CD14-positive monocyte (primary cell): ENCODE measurements at regions not wholly inside any gene's neighbourhood (a gene's known extent, or its start where the extent isn't known, plus 50 kb on each side); places are given as distances from the start of the nearest gene placed in this dataset.

Experiments used
- DNase-seq, 3 donors: peaks; one replicate each; pipeline ENCODE4 v3.0.0-alpha.2; 2011 to 2022
- H2AFZ ChIP-seq: 2 replicates; pipeline ENCODE4 v1.6.0; 2012; ENCODE audit warnings: mild to moderate bottlenecking, low read depth, low read length, inconsistent platforms; ENCODE audit not compliant: insufficient read depth, poor library complexity, severe bottlenecking
- H3K27ac ChIP-seq, 2 donors: 1 replicate in 1 of 2; 2 replicates in 1 of 2; pipeline ENCODE4 v1.5.1; 2012 to 2013; ENCODE audit warnings: low read length in 2 of 2, control low read depth in 1 of 2, inconsistent platforms in 1 of 2, low read depth in 1 of 2, mild to moderate bottlenecking in 1 of 2
- H3K27me3 ChIP-seq, 2 donors: one replicate each; pipeline versions ENCODE4 v1.6.0 to v1.6.1; 2011 to 2013; ENCODE audit warnings: low read length in 2 of 2; ENCODE audit not compliant: control insufficient read depth in 2 of 2, insufficient read depth in 2 of 2
- H3K36me3 ChIP-seq, 2 donors: replicated peaks in 1 of 2; 1 replicate in 1 of 2; 2 replicates in 1 of 2; pipeline versions ENCODE4 v1.5.1 to v1.6.1; 2012 to 2013; ENCODE audit warnings: low read length in 2 of 2, control low read depth in 1 of 2, inconsistent platforms in 1 of 2, mild to moderate bottlenecking in 1 of 2; ENCODE audit not compliant: insufficient read depth in 2 of 2, control insufficient read depth in 1 of 2
- H3K4me1 ChIP-seq, 2 donors: 1 replicate in 1 of 2; 2 replicates in 1 of 2; pipeline versions ENCODE4 v1.5.1 to v1.6.1; 2012 to 2013; ENCODE audit warnings: low read length in 2 of 2, control low read depth in 1 of 2, inconsistent platforms in 1 of 2, mild to moderate bottlenecking in 1 of 2, moderate library complexity in 1 of 2; ENCODE audit not compliant: insufficient read depth in 2 of 2, control insufficient read depth in 1 of 2
- H3K4me2 ChIP-seq: replicated peaks from 2 replicates; pipeline ENCODE3; 2012; ENCODE audit warnings: low read length, moderate library complexity, mild to moderate bottlenecking; ENCODE audit not compliant: poor library complexity, severe bottlenecking; ENCODE audit errors: extremely low read depth
- H3K4me3 ChIP-seq, 3 experiments: fragments of 200-600 bp in 1 of 3; sonication (generic) in 1 of 3; replicated peaks in 1 of 3; 1 replicate in 2 of 3; 2 replicates in 1 of 3; pipeline ENCODE4 v1.5.1; 2011 to 2013; ENCODE audit warnings: low read length in 3 of 3, mild to moderate bottlenecking in 3 of 3, control low read depth in 2 of 3, low read depth in 2 of 3, inconsistent platforms in 1 of 3, moderate library complexity in 1 of 3
- H3K79me2 ChIP-seq: 2 replicates; pipeline ENCODE4 v1.6.0; 2012; ENCODE audit warnings: mild to moderate bottlenecking, control low read depth, inconsistent platforms, low read length, moderate library complexity; ENCODE audit not compliant: insufficient read depth
- H3K9ac ChIP-seq: 2 replicates; pipeline ENCODE4 v1.6.0; 2017; ENCODE audit warnings: low read length, mild to moderate bottlenecking; ENCODE audit not compliant: insufficient read depth, poor library complexity, severe bottlenecking
- H3K9me3 ChIP-seq, 2 donors: replicated peaks in 1 of 2; 1 replicate in 1 of 2; 2 replicates in 1 of 2; pipeline versions ENCODE4 v1.5.1 to v1.6.1; 2012 to 2013; ENCODE audit warnings: low read length in 2 of 2, control low read depth in 1 of 2; ENCODE audit not compliant: control insufficient read depth in 1 of 2, insufficient read depth in 1 of 2
- H4K20me1 ChIP-seq: 2 replicates; pipeline ENCODE4 v1.6.0; 2012; ENCODE audit warnings: mild to moderate bottlenecking, low read length, control low read depth, moderate library complexity; ENCODE audit not compliant: insufficient read depth
- H3K27ac Mint-ChIP-seq, 7 donors: one replicate each; pipeline ENCODE4 v1.8.0; 2020; ENCODE audit warnings: mild to moderate bottlenecking in 7 of 7, mixed read lengths in 7 of 7, moderate library complexity in 6 of 7, inconsistent platforms in 2 of 7
- H3K27me3 Mint-ChIP-seq, 3 donors: one replicate each; pipeline ENCODE4 v1.8.0; 2021 to 2022; ENCODE audit warnings: low read depth in 3 of 3, mild to moderate bottlenecking in 3 of 3, mixed read lengths in 3 of 3, moderate library complexity in 3 of 3, inconsistent platforms in 1 of 3
- H3K36me3 Mint-ChIP-seq, 2 donors: one replicate each; pipeline ENCODE4 v1.8.0; 2020; ENCODE audit warnings: mixed read lengths in 2 of 2, inconsistent platforms in 1 of 2, mild to moderate bottlenecking in 1 of 2
- H3K4me1 Mint-ChIP-seq: one replicate; pipeline ENCODE4 v1.8.0; 2020; ENCODE audit warnings: mild to moderate bottlenecking, mixed read lengths
- H3K4me3 Mint-ChIP-seq, 2 donors: one replicate each; pipeline ENCODE4 v1.8.0; 2020; ENCODE audit warnings: mild to moderate bottlenecking in 2 of 2, mixed read lengths in 2 of 2, moderate library complexity in 1 of 2
- H3K9me3 Mint-ChIP-seq, 7 donors: one replicate each; pipeline ENCODE4 v1.8.0; 2020 to 2022; ENCODE audit warnings: mixed read lengths in 7 of 7, mild to moderate bottlenecking in 6 of 7, moderate library complexity in 6 of 7, inconsistent platforms in 2 of 7
- CTCF ChIP-seq: fragments of 200-600 bp; IDR thresholded peaks from one replicate; pipeline ENCODE4 v1.8.0; 2022; ENCODE audit warnings: antibody characterized with exemption, mild to moderate bottlenecking
- WGBS: methylation state at CpG from one replicate; pipeline ENCODE4 v1.1.5; 2013; ENCODE audit warnings: missing lambda C conversion rate; ENCODE audit not compliant: insufficient coverage; 5-methylcytosine and 5-hydroxymethylcytosine counted together
- intact Hi-C, 2 donors: fragments of 100-400 bp; cut with micrococcal nuclease; formaldehyde crosslinking; loops; one replicate each; pipeline versions ENCODE4 v1.15.0 to v1.15.1; 2023

DNA sequence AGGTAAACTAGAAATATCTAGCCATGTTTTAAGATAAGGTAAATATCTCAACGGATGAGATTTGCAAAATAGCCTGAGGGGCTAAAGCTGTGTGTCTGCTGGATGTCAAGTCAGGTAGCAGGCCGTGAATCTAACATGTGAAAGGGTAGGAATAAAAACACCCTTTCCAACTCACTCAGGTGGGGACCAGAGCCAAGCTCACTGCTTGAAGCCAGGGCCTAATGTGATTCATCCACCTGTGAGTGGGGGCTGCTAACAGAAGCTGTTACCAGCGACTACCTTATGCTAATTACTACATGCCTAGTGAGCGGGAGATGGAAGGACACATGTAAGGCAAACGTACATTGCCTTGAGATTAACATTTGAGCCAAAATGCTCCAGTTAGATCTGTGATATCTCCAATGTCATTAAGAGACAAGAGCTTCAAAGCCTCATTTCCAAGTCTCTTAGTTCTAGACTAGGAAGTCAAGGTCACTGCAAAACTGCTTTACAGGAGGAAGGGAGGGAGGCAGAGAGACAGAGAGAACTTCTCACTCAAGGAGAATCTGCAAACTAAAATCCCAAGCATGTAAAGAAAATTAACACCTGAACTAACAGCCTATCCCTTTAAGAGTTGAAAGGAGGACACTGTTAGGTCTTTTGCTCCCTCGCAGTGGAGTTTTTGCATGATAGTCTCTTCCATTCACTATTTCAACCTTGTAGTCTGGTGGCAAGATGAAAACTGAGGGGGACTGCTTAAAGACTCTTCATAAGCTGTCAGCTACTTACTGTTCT, 141.6 kb upstream of the RPS23 start:
- no peaks in the 10 kb centered on the region for H3K79me2 ChIP-seq
- TF ChIP-seq CTCF = no peak
- peaks cover 0 to 3% of the 10 kb centered on the region in 2 donors for H3K36me3 Mint-ChIP-seq
- intact Hi-C loops = no loop called here
- H3K9me3 ChIP-seq = no peaks in the 10 kb centered on the region
- no peak overlapping the region for H3K27ac Mint-ChIP-seq
- no peaks in the 10 kb centered on the region for H3K27me3 Mint-ChIP-seq
- peaks cover 0 to 3% (median under 1%) of the 10 kb centered on the region in 7 donors for H3K9me3 Mint-ChIP-seq
- no peak overlapping the region for H3K4me3 Mint-ChIP-seq
- H3K4me1 Mint-ChIP-seq = peaks cover 72% of the 10 kb centered on the region
- H3K4me2 ChIP-seq = no peak overlapping the region
- no peak overlapping the region for H3K9ac ChIP-seq
- no peak overlapping the region for H3K4me3 ChIP-seq
- 100% methylated on average over 3 of the region's 6 CpGs for WGBS
- no peak overlapping the region for H3K27ac ChIP-seq
- peaks cover 48 to 62% of the 10 kb centered on the region in 2 donors for H3K4me1 ChIP-seq
- H3K36me3 ChIP-seq = no peaks in the 10 kb centered on the region
- H2AFZ ChIP-seq = peak overlapping the region; percentile 16
- no peak for DNase-seq
- H4K20me1 ChIP-seq = no peaks in the 10 kb centered on the region
- H3K27me3 ChIP-seq = no peaks in the 10 kb centered on the region

GRCh38 chr5:82418608-82418950, 140.4 kb upstream of the RPS23 start:
- no peaks in the 10 kb centered on the region for H4K20me1 ChIP-seq
- no peak overlapping the region for H3K9ac ChIP-seq
- no peak overlapping the region for H3K27ac Mint-ChIP-seq
- no peak overlapping the region for H3K27ac ChIP-seq
- H3K4me3 Mint-ChIP-seq = no peak overlapping the region
- peaks cover 0 to 2% (median 0%) of the 10 kb centered on the region in 7 donors for H3K9me3 Mint-ChIP-seq
- no peaks in the 10 kb centered on the region for H3K9me3 ChIP-seq
- H3K4me3 ChIP-seq = no peak overlapping the region
- H2AFZ ChIP-seq = peak overlapping the region; percentile 7
- H3K36me3 Mint-ChIP-seq = peaks cover 0 to 2% of the 10 kb centered on the region in 2 donors
- no peaks in the 10 kb centered on the region for H3K27me3 ChIP-seq
- H3K4me1 ChIP-seq = peaks cover 53 to 70% of the 10 kb centered on the region in 2 donors
- H3K36me3 ChIP-seq = no peaks in the 10 kb centered on the region
- 0% methylated on average over 1 of the region's 2 CpGs for WGBS
- intact Hi-C loops = no loop called here
- DNase-seq = no peak
- no peak for TF ChIP-seq CTCF
- no peak overlapping the region for H3K4me2 ChIP-seq
- no peaks in the 10 kb centered on the region for H3K27me3 Mint-ChIP-seq
- H3K4me1 Mint-ChIP-seq = peaks cover 83% of the 10 kb centered on the region
- H3K79me2 ChIP-seq = no peaks in the 10 kb centered on the region
